Uterus (tissue), 3 donors: ENCODE measurements at regions not wholly inside any gene's neighbourhood (a gene's known extent, or its start where the extent isn't known, plus 50 kb on each side); places are given as distances from the start of the nearest gene placed in this dataset.
"Not testable (repeated sequence)": the region's sequence is repeated elsewhere in the genome, so short reads cannot be mapped to it uniquely, and the experiment has no call there.

ENCODE experiments used
- DNase-seq, 2 donors: peaks; one replicate each; pipeline ENCODE4 v3.0.0-alpha.2; 2019 to 2020
- H3K27ac ChIP-seq, 2 donors: fragments of 200-600 bp; sonication (generic); 1 replicate in 1 of 2; 2 replicates in 1 of 2; pipeline ENCODE4 v1.5.1; 2016 to 2018
- H3K27me3 ChIP-seq, 2 donors: fragments of 200-600 bp; sonication (generic); one replicate each; pipeline ENCODE4 v1.5.1; 2018 to 2019; ENCODE audit warnings: control low read depth in 1 of 2
- H3K36me3 ChIP-seq, 2 donors: fragments of 200-600 bp; sonication (generic); one replicate each; pipeline ENCODE4 v1.5.1; 2019; ENCODE audit warnings: control low read depth in 1 of 2
- H3K4me1 ChIP-seq, 2 donors: fragments of 200-600 bp; sonication (generic); one replicate each; pipeline ENCODE4 v1.5.1; 2018 to 2019; ENCODE audit warnings: control low read depth in 1 of 2
- H3K4me3 ChIP-seq, 2 donors: fragments of 200-600 bp; sonication (generic); 1 replicate in 1 of 2; 2 replicates in 1 of 2; pipeline ENCODE4 v1.5.1; 2018 to 2019; ENCODE audit warnings: mild to moderate bottlenecking in 1 of 2
- H3K9me3 ChIP-seq, 2 donors: fragments of 200-600 bp; sonication (generic); one replicate each; pipeline ENCODE4 v1.5.1; 2019; ENCODE audit warnings: control low read depth in 1 of 2
- CTCF ChIP-seq, 4 experiments: fragments of 200-600 bp in 2 of 4; fragments of 450-650 bp in 2 of 4; sonication (generic) in 2 of 4; IDR thresholded peaks; one replicate each; pipeline ENCODE4 v1.5.1; 2016 to 2019; ENCODE audit warnings: antibody characterized with exemption in 4 of 4, mild to moderate bottlenecking in 2 of 4, moderate library complexity in 1 of 4
- POLR2A ChIP-seq, 2 donors: fragments of 450-650 bp; IDR thresholded peaks; one replicate each; pipeline ENCODE4 v1.6.1; 2016; ENCODE audit warnings: antibody characterized with exemption in 2 of 2, mild to moderate bottlenecking in 1 of 2, moderate library complexity in 1 of 2
- intact Hi-C: fragments of 100-400 bp; cut with DNase I; formaldehyde crosslinking; loops from one replicate; pipeline ENCODE4 v1.15.1; 2023; ENCODE audit warnings: low total_unique reads
- donor health status: DM: yes; HTN: yes; CAD: no.

GRCh38 chr5:171541341-171541776, 121.9 kb downstream of the FGF18 start:
- Histone ChIP-seq H3K36me3 (no peaks in the 10 kb centered on the region), H3K27ac (no peak overlapping the region), H3K4me3 (no peak overlapping the region), H3K27me3 (no peaks in the 10 kb centered on the region), H3K4me1 (no peaks in the 10 kb centered on the region), H3K9me3 (no peaks in the 10 kb centered on the region)
- intact Hi-C loops = no loop called here
- TF ChIP-seq POLR2A (IDR thresholded peaks at IDR 0.05) (no peak), CTCF (IDR thresholded peaks at IDR 0.05) (no peak)
- no peak for DNase-seq

- Histone ChIP-seq H3K4me1 (no peaks in the 10 kb centered on the region), H3K27ac (peak overlapping the region in 1 of 2 donors; percentile 6), H3K9me3 (no peaks in the 10 kb centered on the region), H3K27me3 (no peaks in the 10 kb centered on the region), H3K4me3 (no peak overlapping the region), H3K36me3 (no peaks in the 10 kb centered on the region)
- TF ChIP-seq POLR2A (IDR thresholded peaks at IDR 0.05) = no peak
- no peak for TF ChIP-seq CTCF (IDR thresholded peaks at IDR 0.05)
- DNase-seq = no peak
- intact Hi-C loops = no loop called here
Measured at GRCh38 chr5:171542525-171543140, 123.2 kb downstream of the FGF18 start.

- Histone ChIP-seq H3K4me3 (no peak overlapping the region), H3K27ac (peak overlapping the region in 1 of 2 donors; percentile 6), H3K36me3 (no peaks in the 10 kb centered on the region), H3K27me3 (no peaks in the 10 kb centered on the region), H3K9me3 (no peaks in the 10 kb centered on the region), H3K4me1 (no peaks in the 10 kb centered on the region)
- intact Hi-C loops = no loop called here
- no peak for TF ChIP-seq POLR2A (IDR thresholded peaks at IDR 0.05)
- no peak for TF ChIP-seq CTCF (IDR thresholded peaks at IDR 0.05)
- DNase-seq = no peak
Measured at GRCh38 chr5:171543148-171543815, 123.8 kb downstream of the FGF18 start.

- Histone ChIP-seq H3K4me3 (no peak overlapping the region), H3K9me3 (no peaks in the 10 kb centered on the region), H3K27me3 (no peaks in the 10 kb centered on the region), H3K4me1 (no peaks in the 10 kb centered on the region), H3K27ac (no peak overlapping the region), H3K36me3 (no peaks in the 10 kb centered on the region)
- TF ChIP-seq CTCF (IDR thresholded peaks at IDR 0.05) = no peak
- no peak for TF ChIP-seq POLR2A (IDR thresholded peaks at IDR 0.05)
- DNase-seq = no peak
- intact Hi-C loops = no loop called here
Measured at GRCh38 chr5:171544913-171545765, 125.7 kb downstream of the FGF18 start.

- Histone ChIP-seq H3K9me3 (no peaks in the 10 kb centered on the region), H3K36me3 (no peaks in the 10 kb centered on the region), H3K4me1 (no peaks in the 10 kb centered on the region), H3K27me3 (no peaks in the 10 kb centered on the region), H3K27ac (no peak overlapping the region), H3K4me3 (no peak overlapping the region)
- TF ChIP-seq CTCF (IDR thresholded peaks at IDR 0.05) (no peak), POLR2A (IDR thresholded peaks at IDR 0.05) (no peak)
- DNase-seq = no peak
- intact Hi-C loops = no loop called here
Measured at GRCh38 chr5:171549274-171549673, 129.8 kb downstream of the FGF18 start.

- H3K27me3 ChIP-seq, H3K27ac ChIP-seq, H3K9me3 ChIP-seq, intact Hi-C loops, H3K4me3 ChIP-seq, H3K36me3 ChIP-seq, DNase-seq, H3K4me1 ChIP-seq: not testable (repeated sequence)
Measured at GRCh38 chr5:171553817-171554216, 134.4 kb downstream of the FGF18 start.
